ENCODE measurements at regions not wholly inside any gene's neighbourhood (a gene's known extent, or its start where the extent isn't known, plus 50 kb on each side); places are given as distances from the start of the nearest gene placed in this dataset.

- no peak overlapping the region for H3K4me3 ChIP-seq (replicated peaks in 1 of 3; ENCODE audit: low read depth in 2 of 3, low read length in 3 of 3)
These were observed 160.0 kb upstream of the ARX start for GRCh38 chrX:25175743-25176142.

GRCh38 chrX:25175171-25175570 is 159.4 kb upstream of the ARX start:
- no peak overlapping the region for H3K4me2 ChIP-seq (replicated peaks; ENCODE audit: extremely low read depth, low read length, poor library complexity, severe bottlenecking)
- TF ChIP-seq, protein P1, sequence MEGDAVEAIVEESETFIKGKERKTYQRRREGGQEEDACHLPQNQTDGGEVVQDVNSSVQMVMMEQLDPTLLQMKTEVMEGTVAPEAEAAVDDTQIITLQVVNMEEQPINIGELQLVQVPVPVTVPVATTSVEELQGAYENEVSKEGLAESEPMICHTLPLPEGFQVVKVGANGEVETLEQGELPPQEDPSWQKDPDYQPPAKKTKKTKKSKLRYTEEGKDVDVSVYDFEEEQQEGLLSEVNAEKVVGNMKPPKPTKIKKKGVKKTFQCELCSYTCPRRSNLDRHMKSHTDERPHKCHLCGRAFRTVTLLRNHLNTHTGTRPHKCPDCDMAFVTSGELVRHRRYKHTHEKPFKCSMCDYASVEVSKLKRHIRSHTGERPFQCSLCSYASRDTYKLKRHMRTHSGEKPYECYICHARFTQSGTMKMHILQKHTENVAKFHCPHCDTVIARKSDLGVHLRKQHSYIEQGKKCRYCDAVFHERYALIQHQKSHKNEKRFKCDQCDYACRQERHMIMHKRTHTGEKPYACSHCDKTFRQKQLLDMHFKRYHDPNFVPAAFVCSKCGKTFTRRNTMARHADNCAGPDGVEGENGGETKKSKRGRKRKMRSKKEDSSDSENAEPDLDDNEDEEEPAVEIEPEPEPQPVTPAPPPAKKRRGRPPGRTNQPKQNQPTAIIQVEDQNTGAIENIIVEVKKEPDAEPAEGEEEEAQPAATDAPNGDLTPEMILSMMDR (IDR thresholded peaks at IDR 0.05): no peak
- 100% methylated on average over 1 of the region's 4 CpGs for WGBS (ENCODE audit: insufficient coverage)
- no peak overlapping the region for H3K27ac Mint-ChIP-seq
- no peak for DNase-seq
- no peaks in the 10 kb centered on the region for H3K36me3 ChIP-seq (replicated peaks in 1 of 2; ENCODE audit: control insufficient read depth in 1 of 2, insufficient read depth in 2 of 2, low read length in 2 of 2)
- H2AFZ ChIP-seq (ENCODE audit: insufficient read depth, low read depth, low read length, poor library complexity, severe bottlenecking): no peak overlapping the region
- H3K27ac ChIP-seq (ENCODE audit: low read depth in 1 of 2, low read length in 2 of 2): no peak overlapping the region
- H3K9me3 Mint-ChIP-seq: no peaks in the 10 kb centered on the region
- peaks cover 0 to 2% (median 0%) of the 10 kb centered on the region in 3 donors for H3K27me3 Mint-ChIP-seq (ENCODE audit: low read depth in 3 of 3)
- H3K79me2 ChIP-seq (ENCODE audit: insufficient read depth, low read length): no peaks in the 10 kb centered on the region
- H4K20me1 ChIP-seq (ENCODE audit: insufficient read depth, low read length): no peaks in the 10 kb centered on the region
- intact Hi-C loops (cut with micrococcal nuclease): no loop called here
- H3K27me3 ChIP-seq (ENCODE audit: control insufficient read depth in 2 of 2, insufficient read depth in 2 of 2, low read length in 2 of 2): peaks cover 0 to 5% of the 10 kb centered on the region in 2 donors
- H3K4me1 ChIP-seq (ENCODE audit: control insufficient read depth in 1 of 2, insufficient read depth in 2 of 2, low read length in 2 of 2): no peaks in the 10 kb centered on the region
- H3K4me3 ChIP-seq (replicated peaks in 1 of 3; ENCODE audit: low read depth in 2 of 3, low read length in 3 of 3): no peak overlapping the region
- H3K4me3 Mint-ChIP-seq: no peak overlapping the region
- H3K9ac ChIP-seq (ENCODE audit: insufficient read depth, low read length, poor library complexity, severe bottlenecking): no peak overlapping the region
- no peaks in the 10 kb centered on the region for H3K9me3 ChIP-seq (replicated peaks in 1 of 2; ENCODE audit: control insufficient read depth in 1 of 2, insufficient read depth in 1 of 2, low read length in 2 of 2)
- H3K36me3 Mint-ChIP-seq: no peaks in the 10 kb centered on the region
- H3K4me1 Mint-ChIP-seq: no peaks in the 10 kb centered on the region

More at GRCh38 chrX:25175743-25176142, 160.0 kb upstream of the ARX start:
- H3K4me2 ChIP-seq (replicated peaks; ENCODE audit: extremely low read depth, low read length, poor library complexity, severe bottlenecking): no peak overlapping the region
- no peaks in the 10 kb centered on the region for H3K4me1 ChIP-seq (ENCODE audit: control insufficient read depth in 1 of 2, insufficient read depth in 2 of 2, low read length in 2 of 2)
- no peak overlapping the region for H3K27ac ChIP-seq (ENCODE audit: low read depth in 1 of 2, low read length in 2 of 2)
- H3K9me3 Mint-ChIP-seq: no peaks in the 10 kb centered on the region
- H3K27me3 ChIP-seq (ENCODE audit: control insufficient read depth in 2 of 2, insufficient read depth in 2 of 2, low read length in 2 of 2): peaks cover 0 to 6% of the 10 kb centered on the region in 2 donors
- intact Hi-C loops (cut with micrococcal nuclease): no loop called here
- H3K4me3 Mint-ChIP-seq: no peak overlapping the region
- DNase-seq: no peak
- no peak overlapping the region for H3K27ac Mint-ChIP-seq
- no peaks in the 10 kb centered on the region for H4K20me1 ChIP-seq (ENCODE audit: insufficient read depth, low read length)
- no peaks in the 10 kb centered on the region for H3K36me3 Mint-ChIP-seq
- H3K9me3 ChIP-seq (replicated peaks in 1 of 2; ENCODE audit: control insufficient read depth in 1 of 2, insufficient read depth in 1 of 2, low read length in 2 of 2): no peaks in the 10 kb centered on the region
- WGBS (ENCODE audit: insufficient coverage): 78% methylated on average over 1 of the region's 5 CpGs
- H3K9ac ChIP-seq (ENCODE audit: insufficient read depth, low read length, poor library complexity, severe bottlenecking): no peak overlapping the region
- H3K36me3 ChIP-seq (replicated peaks in 1 of 2; ENCODE audit: control insufficient read depth in 1 of 2, insufficient read depth in 2 of 2, low read length in 2 of 2): no peaks in the 10 kb centered on the region
- no peak overlapping the region for H2AFZ ChIP-seq (ENCODE audit: insufficient read depth, low read depth, low read length, poor library complexity, severe bottlenecking)
- TF ChIP-seq, protein P1 (IDR thresholded peaks at IDR 0.05): no peak
- no peaks in the 10 kb centered on the region for H3K79me2 ChIP-seq (ENCODE audit: insufficient read depth, low read length)
- H3K27me3 Mint-ChIP-seq (ENCODE audit: low read depth in 3 of 3): peaks cover 0 to 1% (median 1%) of the 10 kb centered on the region in 3 donors
- no peaks in the 10 kb centered on the region for H3K4me1 Mint-ChIP-seq

Data from CD14-positive monocyte (primary cell).